ENCODE measurements at regions not wholly inside any gene's neighbourhood (a gene's known extent, or its start where the extent isn't known, plus 50 kb on each side); places are given as distances from the start of the nearest gene placed in this dataset.

DNA sequence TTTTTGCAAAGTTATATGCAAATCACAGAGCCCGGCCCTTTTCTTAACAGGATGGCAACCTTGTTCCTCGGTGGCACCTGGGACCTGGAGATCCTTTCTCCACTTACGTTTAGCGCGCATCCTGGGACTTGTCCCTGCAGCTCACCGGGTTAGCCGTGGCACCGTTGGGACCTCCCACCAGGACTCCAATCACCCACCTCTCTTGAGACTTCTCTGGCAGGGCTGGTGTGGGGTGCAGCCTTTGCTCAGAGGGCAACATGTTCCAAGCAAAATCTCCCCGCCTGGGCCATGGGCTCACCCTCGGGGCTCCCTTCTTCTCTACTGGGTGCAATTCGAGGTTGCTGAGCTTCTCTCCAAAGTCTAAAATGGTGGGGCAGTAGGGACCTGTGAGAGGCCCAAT, 211.9 kb upstream of the UMPS start:
- BruUV-seq (replicated peaks), result no TSS peak
- no peaks in the 10 kb centered on the region for H3K9me3 Mint-ChIP-seq (ENCODE audit: unreplicated experiment)
- TF ChIP-seq, protein P1, sequence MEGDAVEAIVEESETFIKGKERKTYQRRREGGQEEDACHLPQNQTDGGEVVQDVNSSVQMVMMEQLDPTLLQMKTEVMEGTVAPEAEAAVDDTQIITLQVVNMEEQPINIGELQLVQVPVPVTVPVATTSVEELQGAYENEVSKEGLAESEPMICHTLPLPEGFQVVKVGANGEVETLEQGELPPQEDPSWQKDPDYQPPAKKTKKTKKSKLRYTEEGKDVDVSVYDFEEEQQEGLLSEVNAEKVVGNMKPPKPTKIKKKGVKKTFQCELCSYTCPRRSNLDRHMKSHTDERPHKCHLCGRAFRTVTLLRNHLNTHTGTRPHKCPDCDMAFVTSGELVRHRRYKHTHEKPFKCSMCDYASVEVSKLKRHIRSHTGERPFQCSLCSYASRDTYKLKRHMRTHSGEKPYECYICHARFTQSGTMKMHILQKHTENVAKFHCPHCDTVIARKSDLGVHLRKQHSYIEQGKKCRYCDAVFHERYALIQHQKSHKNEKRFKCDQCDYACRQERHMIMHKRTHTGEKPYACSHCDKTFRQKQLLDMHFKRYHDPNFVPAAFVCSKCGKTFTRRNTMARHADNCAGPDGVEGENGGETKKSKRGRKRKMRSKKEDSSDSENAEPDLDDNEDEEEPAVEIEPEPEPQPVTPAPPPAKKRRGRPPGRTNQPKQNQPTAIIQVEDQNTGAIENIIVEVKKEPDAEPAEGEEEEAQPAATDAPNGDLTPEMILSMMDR (IDR thresholded peaks at IDR 0.05; ENCODE audit: insufficient read depth in 1 of 2, low read depth in 1 of 2, low read length in 1 of 2, severe bottlenecking in 1 of 2, unreplicated experiment in 1 of 2), result no peak
- H3K4me1 ChIP-seq, result peaks cover 2% of the 10 kb centered on the region; the same call in 1 of the 2 replicates
- no peaks in the 10 kb centered on the region for H3K9me3 ChIP-seq
- DNase-seq, result no peak
- H3K4me3 Mint-ChIP-seq (ENCODE audit: unreplicated experiment), result no peak overlapping the region
- CTCF ChIA-PET, result no interaction called here
- peaks cover 2% of the 10 kb centered on the region for H3K4me1 Mint-ChIP-seq (ENCODE audit: low read depth, unreplicated experiment)
- no peaks in the 10 kb centered on the region for H3K36me3 Mint-ChIP-seq (ENCODE audit: insufficient read depth, unreplicated experiment)
- POLR2A ChIA-PET, result no interaction called here
- no peak overlapping the region for H3K27ac Mint-ChIP-seq (ENCODE audit: unreplicated experiment)
- no peaks in the 10 kb centered on the region for H3K36me3 ChIP-seq (ENCODE audit: control insufficient read depth, insufficient read depth, low read length)
- peaks cover 3% of the 10 kb centered on the region for H3K27me3 Mint-ChIP-seq (ENCODE audit: insufficient read depth, unreplicated experiment)
- H3K27me3 ChIP-seq (replicated peaks; ENCODE audit: control insufficient read depth, insufficient read depth, low read length), result no peaks in the 10 kb centered on the region
- H3K4me3 ChIP-seq (ENCODE audit: low read depth, low read length), result no peak overlapping the region
- intact Hi-C loops (cut with micrococcal nuclease; ENCODE audit: unreplicated experiment), result no loop called here

- H3K4me3 ChIP-seq (ENCODE audit: low read depth, low read length), result no peak overlapping the region
- Mint-ChIP-seq H3K27me3 (ENCODE audit: insufficient read depth, unreplicated experiment) (peaks cover 8% of the 10 kb centered on the region), H3K4me3 (ENCODE audit: unreplicated experiment) (no peak overlapping the region), H3K36me3 (ENCODE audit: insufficient read depth, unreplicated experiment) (no peaks in the 10 kb centered on the region), H3K9me3 (ENCODE audit: unreplicated experiment) (no peaks in the 10 kb centered on the region), H3K4me1 (ENCODE audit: low read depth, unreplicated experiment) (no peaks in the 10 kb centered on the region), H3K27ac (ENCODE audit: unreplicated experiment) (no peak overlapping the region)
- no peaks in the 10 kb centered on the region for H3K9me3 ChIP-seq
- TF ChIP-seq, protein P1 (IDR thresholded peaks at IDR 0.05; ENCODE audit: insufficient read depth in 1 of 2, low read depth in 1 of 2, low read length in 1 of 2, severe bottlenecking in 1 of 2, unreplicated experiment in 1 of 2), result no peak
- H3K27me3 ChIP-seq (replicated peaks; ENCODE audit: control insufficient read depth, insufficient read depth, low read length), result no peaks in the 10 kb centered on the region
- H3K4me1 ChIP-seq, result no peaks in the 10 kb centered on the region
- H3K36me3 ChIP-seq (ENCODE audit: control insufficient read depth, insufficient read depth, low read length), result no peaks in the 10 kb centered on the region
- intact Hi-C loops (cut with micrococcal nuclease; ENCODE audit: unreplicated experiment), result no loop called here
- ChIA-PET CTCF (no interaction called here), POLR2A (no interaction called here)
- no peak for DNase-seq
- BruUV-seq (replicated peaks), result no TSS peak
Observed at GRCh38 chr3:124519591-124520194, 210.6 kb upstream of the UMPS start.

DNA sequence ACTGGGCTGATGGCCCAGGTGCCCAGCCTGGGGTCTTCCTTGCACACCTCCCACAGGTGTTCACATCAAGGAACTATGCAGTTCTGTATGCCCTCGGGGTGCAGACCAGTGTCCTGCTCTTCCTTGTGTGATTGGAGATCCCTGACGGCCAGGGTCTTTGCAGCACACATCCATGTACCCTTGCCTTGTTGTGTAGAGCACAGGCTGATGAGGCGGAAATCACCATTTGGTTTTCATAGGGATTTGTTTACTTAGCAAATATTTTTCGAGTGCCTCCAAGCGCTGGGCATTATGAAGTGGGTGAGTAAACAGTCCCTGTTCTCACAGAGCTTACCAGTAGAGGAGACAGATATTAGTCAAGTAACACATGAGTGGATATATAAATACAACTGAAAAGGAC, 209.3 kb upstream of the UMPS start:
- peaks cover 8% of the 10 kb centered on the region for H3K27me3 Mint-ChIP-seq (ENCODE audit: insufficient read depth, unreplicated experiment)
- TF ChIP-seq, protein P1 (IDR thresholded peaks at IDR 0.05; ENCODE audit: insufficient read depth in 1 of 2, low read depth in 1 of 2, low read length in 1 of 2, severe bottlenecking in 1 of 2, unreplicated experiment in 1 of 2), result no peak
- no TSS peak for BruUV-seq (replicated peaks)
- H3K4me1 Mint-ChIP-seq (ENCODE audit: low read depth, unreplicated experiment), result no peaks in the 10 kb centered on the region
- intact Hi-C loops (cut with micrococcal nuclease; ENCODE audit: unreplicated experiment), result no loop called here
- Histone ChIP-seq H3K36me3 (ENCODE audit: control insufficient read depth, insufficient read depth, low read length) (no peaks in the 10 kb centered on the region), H3K27me3 (replicated peaks; ENCODE audit: control insufficient read depth, insufficient read depth, low read length) (no peaks in the 10 kb centered on the region), H3K4me1 (no peaks in the 10 kb centered on the region), H3K4me3 (ENCODE audit: low read depth, low read length) (no peak overlapping the region), H3K9me3 (no peaks in the 10 kb centered on the region)
- CTCF ChIA-PET, result no interaction called here
- H3K4me3 Mint-ChIP-seq (ENCODE audit: unreplicated experiment), result no peak overlapping the region
- DNase-seq, result no peak
- no peak overlapping the region for H3K27ac Mint-ChIP-seq (ENCODE audit: unreplicated experiment)
- peaks cover 9% of the 10 kb centered on the region for H3K9me3 Mint-ChIP-seq (ENCODE audit: unreplicated experiment)
- POLR2A ChIA-PET, result no interaction called here
- H3K36me3 Mint-ChIP-seq (ENCODE audit: insufficient read depth, unreplicated experiment), result no peaks in the 10 kb centered on the region
